Naive thymus-derived CD4-positive, alpha-beta T cell (primary cell): ENCODE measurements at regions not wholly inside any gene's neighbourhood (a gene's known extent, or its start where the extent isn't known, plus 50 kb on each side); places are given as distances from the start of the nearest gene placed in this dataset.
"Not testable (repeated sequence)": the region's sequence is repeated elsewhere in the genome, so short reads cannot be mapped to it uniquely, and the experiment has no call there.

ENCODE experiments used
- ATAC-seq: fragments of 150-1000 bp; cut with Tn5 transposase; 2 replicates; pipeline ENCODE4 v1.10.0; 2021; ENCODE audit warnings: mild to moderate bottlenecking, moderate library complexity
- CTCF ChIA-PET: fragments of 350-600 bp; sonication (Branson Sonifier 250); formaldehyde crosslinking; loops from one replicate; lab custom pipeline; 2021; ENCODE audit warnings: antibody characterized with exemption; lab: Charles Lee
- POLR2A ChIA-PET: fragments of 350-600 bp; sonication (Branson Sonifier 250); formaldehyde crosslinking; loops from one replicate; lab custom pipeline; 2021; ENCODE audit warnings: antibody characterized with exemption, inconsistent platforms; lab: Charles Lee
- DNase-seq, 9 donors: peaks; one replicate each; pipeline versions ENCODE4 v3.0.0 to v3.0.0-alpha.2; 2020 to 2022; ENCODE audit warnings: mixed read lengths in 1 of 9
- H3K27ac ChIP-seq: one replicate; pipeline ENCODE4 v1.7.0; 2013; ENCODE audit warnings: mild to moderate bottlenecking, low read depth, low read length, moderate library complexity
- H3K27me3 ChIP-seq, 2 donors: one replicate each; pipeline ENCODE4 v1.7.0; 2013; ENCODE audit warnings: low read length in 2 of 2, mild to moderate bottlenecking in 2 of 2, moderate library complexity in 2 of 2; ENCODE audit not compliant: control insufficient read depth in 2 of 2, insufficient read depth in 2 of 2
- H3K36me3 ChIP-seq, 3 experiments: 1 replicate in 2 of 3; 2 replicates in 1 of 3; pipeline ENCODE4 v1.7.0; 2013; ENCODE audit warnings: low read length in 3 of 3, mild to moderate bottlenecking in 3 of 3, moderate library complexity in 1 of 3; ENCODE audit not compliant: insufficient read depth in 3 of 3, control insufficient read depth in 2 of 3
- H3K4me1 ChIP-seq, 2 donors: one replicate each; pipeline ENCODE4 v1.7.0; 2013; ENCODE audit warnings: low read length in 2 of 2, mild to moderate bottlenecking in 2 of 2, moderate library complexity in 1 of 2; ENCODE audit not compliant: control insufficient read depth in 2 of 2, insufficient read depth in 2 of 2
- H3K4me3 ChIP-seq: 2 replicates; pipeline ENCODE4 v1.7.0; 2013; ENCODE audit warnings: mild to moderate bottlenecking, low read length
- H3K9me3 ChIP-seq, 3 experiments: 1 replicate in 2 of 3; 2 replicates in 1 of 3; pipeline ENCODE4 v1.7.0; 2013; ENCODE audit warnings: low read length in 3 of 3; ENCODE audit not compliant: control insufficient read depth in 2 of 3
- H3K27ac Mint-ChIP-seq, 9 donors: one replicate each; pipeline ENCODE4 v1.8.0; 2020 to 2022; ENCODE audit warnings: mixed read lengths in 9 of 9, mild to moderate bottlenecking in 8 of 9, moderate library complexity in 5 of 9, inconsistent platforms in 2 of 9
- H3K27me3 Mint-ChIP-seq, 5 donors: one replicate each; pipeline ENCODE4 v1.8.0; 2021 to 2022; ENCODE audit warnings: mixed read lengths in 5 of 5, mild to moderate bottlenecking in 1 of 5
- H3K36me3 Mint-ChIP-seq, 5 donors: one replicate each; pipeline ENCODE4 v1.8.0; 2020 to 2022; ENCODE audit warnings: mixed read lengths in 5 of 5, mild to moderate bottlenecking in 3 of 5, inconsistent platforms in 1 of 5
- H3K4me1 Mint-ChIP-seq, 7 donors: one replicate each; pipeline ENCODE4 v1.8.0; 2020 to 2022; ENCODE audit warnings: mixed read lengths in 7 of 7, mild to moderate bottlenecking in 3 of 7, inconsistent platforms in 1 of 7
- H3K4me3 Mint-ChIP-seq, 10 donors: one replicate each; pipeline ENCODE4 v1.8.0; 2020 to 2022; ENCODE audit warnings: mild to moderate bottlenecking in 10 of 10, mixed read lengths in 10 of 10, moderate library complexity in 6 of 10, inconsistent platforms in 2 of 10
- H3K9me3 Mint-ChIP-seq, 11 donors: one replicate each; pipeline ENCODE4 v1.8.0; 2020 to 2022; ENCODE audit warnings: mixed read lengths in 11 of 11, mild to moderate bottlenecking in 4 of 11, inconsistent platforms in 1 of 11, moderate library complexity in 1 of 11
- intact Hi-C, 2 donors: fragments of 100-400 bp; cut with micrococcal nuclease; formaldehyde crosslinking; loops; one replicate each; pipeline ENCODE4 v1.15.1; 2023

GRCh38 chr2:87456477-87457128 is 291.3 kb upstream of the PLGLB2 start:
- H3K27me3 ChIP-seq, H3K27ac ChIP-seq, intact Hi-C loops, H3K27me3 Mint-ChIP-seq, POLR2A ChIA-PET, H3K36me3 ChIP-seq, H3K4me3 ChIP-seq, H3K9me3 Mint-ChIP-seq, H3K9me3 ChIP-seq, CTCF ChIA-PET: not testable (repeated sequence)
- Mint-ChIP-seq H3K4me1 (peaks cover 0 to 14% (median 0%) of the 10 kb centered on the region in 7 donors), H3K4me3 (peak overlapping the region in 7 of 10 donors; percentile 39 to 81 (median 47)), H3K36me3 (peaks cover 0 to 11% (median 0%) of the 10 kb centered on the region in 5 donors), H3K27ac (peak overlapping the region in 1 of 9 donors; percentile 86)
- peaks cover 0 to 10% of the 10 kb centered on the region in 2 donors for H3K4me1 ChIP-seq
- peak; percentile 49 for ATAC-seq
- peak in 1 of 9 donors; percentile 50 for DNase-seq

- H3K27me3 ChIP-seq, H3K27ac Mint-ChIP-seq, H3K4me3 Mint-ChIP-seq, H3K36me3 ChIP-seq, H3K4me3 ChIP-seq, CTCF ChIA-PET, H3K9me3 Mint-ChIP-seq, H3K27me3 Mint-ChIP-seq, DNase-seq, H3K9me3 ChIP-seq, H3K27ac ChIP-seq, POLR2A ChIA-PET, intact Hi-C loops: not testable (repeated sequence)
- peak; percentile 6 for ATAC-seq
- peaks cover 0 to 10% of the 10 kb centered on the region in 2 donors for H3K4me1 ChIP-seq
- H3K4me1 Mint-ChIP-seq: peaks cover 0 to 17% (median 0%) of the 10 kb centered on the region in 7 donors
- peaks cover 0 to 11% (median 0%) of the 10 kb centered on the region in 5 donors for H3K36me3 Mint-ChIP-seq
These were observed 290.8 kb upstream of the PLGLB2 start for GRCh38 chr2:87457129-87457499.

- H3K4me1 Mint-ChIP-seq: peaks cover 0 to 17% (median 0%) of the 10 kb centered on the region in 7 donors
- peaks cover 0 to 10% (median 0%) of the 10 kb centered on the region in 5 donors for H3K36me3 Mint-ChIP-seq
- CTCF ChIA-PET, H3K9me3 Mint-ChIP-seq, H3K4me1 ChIP-seq, H3K27ac ChIP-seq, H3K36me3 ChIP-seq, H3K27me3 ChIP-seq, POLR2A ChIA-PET, H3K4me3 ChIP-seq, DNase-seq, intact Hi-C loops, H3K27me3 Mint-ChIP-seq, H3K9me3 ChIP-seq: not testable (repeated sequence)
- ATAC-seq: peak; percentile 18
- peak overlapping the region in 1 of 9 donors; percentile 78 for H3K27ac Mint-ChIP-seq
- peak overlapping the region in 1 of 10 donors; percentile 85 for H3K4me3 Mint-ChIP-seq
These were observed 288.9 kb upstream of the PLGLB2 start for GRCh38 chr2:87458938-87459337.

- H3K4me3 ChIP-seq, CTCF ChIA-PET, H3K4me1 ChIP-seq, H3K27me3 ChIP-seq, H3K27ac ChIP-seq, H3K27ac Mint-ChIP-seq, H3K36me3 ChIP-seq, H3K9me3 ChIP-seq, H3K4me3 Mint-ChIP-seq, intact Hi-C loops, ATAC-seq, DNase-seq, POLR2A ChIA-PET, H3K9me3 Mint-ChIP-seq, H3K27me3 Mint-ChIP-seq: not testable (repeated sequence)
- Mint-ChIP-seq H3K36me3 (peaks cover 0 to 10% (median 0%) of the 10 kb centered on the region in 5 donors), H3K4me1 (peaks cover 0 to 24% (median 0%) of the 10 kb centered on the region in 7 donors)
These were observed 287.8 kb upstream of the PLGLB2 start for GRCh38 chr2:87460104-87460503.

GRCh38 chr2:87460662-87461061 is 287.2 kb upstream of the PLGLB2 start:
- DNase-seq, ATAC-seq, intact Hi-C loops, CTCF ChIA-PET, H3K36me3 ChIP-seq, H3K27ac ChIP-seq, H3K9me3 ChIP-seq, POLR2A ChIA-PET, H3K27me3 Mint-ChIP-seq, H3K27ac Mint-ChIP-seq, H3K4me3 Mint-ChIP-seq, H3K27me3 ChIP-seq, H3K4me1 ChIP-seq, H3K4me3 ChIP-seq, H3K9me3 Mint-ChIP-seq: not testable (repeated sequence)
- peaks cover 0 to 29% (median 0%) of the 10 kb centered on the region in 7 donors for H3K4me1 Mint-ChIP-seq
- H3K36me3 Mint-ChIP-seq: peaks cover 0 to 10% (median 0%) of the 10 kb centered on the region in 5 donors

DNA sequence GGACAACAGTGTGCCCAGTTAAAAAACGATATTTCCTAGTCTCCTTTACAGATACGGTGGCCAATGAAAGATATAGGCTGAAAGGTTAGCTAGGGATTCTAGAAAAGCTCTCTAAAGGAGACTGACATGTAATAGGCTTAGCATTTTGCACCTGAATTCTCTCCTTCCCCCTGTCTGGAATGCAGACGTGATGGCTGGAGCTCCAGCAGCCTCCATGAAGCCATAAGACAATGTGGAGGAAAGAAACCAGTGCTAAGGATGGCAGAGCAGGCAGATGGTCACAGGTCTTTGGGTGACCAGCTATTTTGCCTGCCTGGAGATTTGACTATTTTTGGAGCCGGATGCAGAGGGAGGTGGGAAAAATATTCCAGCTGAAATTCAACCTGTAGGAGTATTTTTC is 286.2 kb upstream of the PLGLB2 start:
- H3K27ac ChIP-seq, H3K36me3 ChIP-seq, ATAC-seq, CTCF ChIA-PET, H3K27me3 Mint-ChIP-seq, H3K4me1 ChIP-seq, POLR2A ChIA-PET, DNase-seq, H3K4me3 ChIP-seq, intact Hi-C loops, H3K27me3 ChIP-seq, H3K4me3 Mint-ChIP-seq, H3K9me3 ChIP-seq, H3K9me3 Mint-ChIP-seq: not testable (repeated sequence)
- Mint-ChIP-seq H3K4me1 (peaks cover 0 to 35% (median 5%) of the 10 kb centered on the region in 7 donors), H3K27ac (peak overlapping the region in 1 of 9 donors; percentile 70), H3K36me3 (peaks cover 0 to 10% (median 0%) of the 10 kb centered on the region in 5 donors)

- H3K27me3 ChIP-seq, H3K9me3 ChIP-seq, H3K9me3 Mint-ChIP-seq, H3K4me3 ChIP-seq, H3K4me1 ChIP-seq, H3K36me3 Mint-ChIP-seq, intact Hi-C loops, H3K36me3 ChIP-seq, H3K27ac ChIP-seq, H3K27me3 Mint-ChIP-seq, CTCF ChIA-PET, DNase-seq, POLR2A ChIA-PET: not testable (repeated sequence)
- Mint-ChIP-seq H3K4me3 (peak overlapping the region in 1 of 10 donors; percentile 47), H3K4me1 (peaks cover 0 to 34% (median 6%) of the 10 kb centered on the region in 7 donors), H3K27ac (peak overlapping the region in 1 of 9 donors; percentile 72)
- peak; percentile 36 for ATAC-seq
These were observed 283.7 kb upstream of the PLGLB2 start for GRCh38 chr2:87464219-87464618.
